ENCODE measurements at regions not wholly inside any gene's neighbourhood (a gene's known extent, or its start where the extent isn't known, plus 50 kb on each side); places are given as distances from the start of the nearest gene placed in this dataset.
"Not testable (repeated sequence)": the region's sequence is repeated elsewhere in the genome, so short reads cannot be mapped to it uniquely, and the experiment has no call there.

DNA sequence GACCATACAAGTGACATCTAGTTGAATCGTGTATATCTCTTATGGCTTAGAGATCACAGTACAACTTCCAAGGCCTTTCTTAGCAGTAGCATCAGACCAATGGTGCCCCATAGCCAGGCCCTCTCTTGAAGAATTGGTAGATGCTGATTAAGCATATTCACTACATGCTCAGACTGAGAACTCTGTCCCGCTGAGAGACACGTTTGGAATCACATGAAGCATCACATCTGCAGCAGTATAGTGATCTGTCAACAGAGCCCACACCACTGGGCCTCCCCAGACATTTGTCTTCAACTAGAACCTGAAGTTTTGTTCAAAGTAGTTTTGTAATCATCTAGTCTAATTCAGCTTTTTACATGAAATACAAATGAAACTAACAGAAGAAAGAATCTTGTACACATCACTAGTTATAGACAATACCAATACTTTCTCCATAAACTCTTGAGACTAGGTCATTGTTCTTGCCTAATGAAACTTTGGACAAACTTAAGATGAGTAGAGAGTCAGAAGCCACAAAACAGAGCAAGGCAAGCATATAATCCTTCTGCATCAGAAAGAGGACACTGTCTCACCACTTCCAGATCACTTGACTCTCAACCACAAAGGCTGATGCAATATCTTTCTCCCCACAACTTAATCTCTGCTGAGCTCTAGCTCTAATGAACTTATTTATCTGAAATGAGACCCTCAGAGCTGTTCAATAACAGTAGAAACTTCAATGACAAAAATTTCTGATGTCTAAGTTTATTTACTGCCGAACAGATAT lies 182.7 kb downstream of the TBX18 start:
- no peak overlapping the region for H3K4me3 ChIP-seq (ENCODE audit: extremely low read depth, insufficient read depth, low read length, poor library complexity, severe bottlenecking)
- 66 to 100% methylated on average over 2 of the region's 4 CpGs for WGBS, 2 experiments (ENCODE audit: insufficient coverage in 2 of 2)
- peaks cover 9% of the 10 kb centered on the region for H3K4me1 ChIP-seq (ENCODE audit: control insufficient read depth, insufficient read depth, low read length, poor library complexity, severe bottlenecking)
- H3K9me3 ChIP-seq (ENCODE audit: control insufficient read depth, low read length): peaks cover 20% of the 10 kb centered on the region
- H3K36me3 ChIP-seq (ENCODE audit: control insufficient read depth, insufficient read depth, low read length): no peaks in the 10 kb centered on the region
- peak overlapping the region; percentile 37 for H3K27ac ChIP-seq (ENCODE audit: low read depth, low read length, severe bottlenecking)

DNA sequence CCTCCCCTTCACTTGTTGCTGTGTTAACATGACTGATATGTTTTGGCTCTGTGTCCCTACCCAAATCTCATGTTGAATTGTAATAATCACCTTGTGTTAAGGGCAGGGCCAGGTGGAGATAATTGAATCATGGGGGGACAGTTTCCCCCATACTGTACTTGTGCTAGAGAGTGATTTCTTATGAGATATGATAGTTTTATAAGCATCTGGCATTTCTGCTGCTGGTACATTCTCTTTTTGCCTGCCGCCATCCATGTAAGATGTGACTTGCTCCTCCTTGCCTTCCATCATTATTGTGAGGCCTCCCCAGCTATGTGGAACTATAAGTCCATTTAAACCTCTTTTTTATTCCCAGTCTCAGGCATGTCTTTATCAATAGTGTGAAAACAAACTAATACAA lies 185.0 kb downstream of the TBX18 start:
- Histone ChIP-seq H3K4me1 (ENCODE audit: control insufficient read depth, insufficient read depth, low read length, poor library complexity, severe bottlenecking) (peaks cover 21% of the 10 kb centered on the region), H3K4me3 (ENCODE audit: extremely low read depth, insufficient read depth, low read length, poor library complexity, severe bottlenecking) (no peak overlapping the region), H3K36me3 (ENCODE audit: control insufficient read depth, insufficient read depth, low read length) (no peaks in the 10 kb centered on the region), H3K9me3 (ENCODE audit: control insufficient read depth, low read length) (peaks cover 20% of the 10 kb centered on the region), H3K27ac (ENCODE audit: low read depth, low read length, severe bottlenecking) (no peak overlapping the region)
- WGBS, 2 experiments (ENCODE audit: insufficient coverage in 2 of 2): 0% methylated on average over 1 of the region's 1 CpG

DNA sequence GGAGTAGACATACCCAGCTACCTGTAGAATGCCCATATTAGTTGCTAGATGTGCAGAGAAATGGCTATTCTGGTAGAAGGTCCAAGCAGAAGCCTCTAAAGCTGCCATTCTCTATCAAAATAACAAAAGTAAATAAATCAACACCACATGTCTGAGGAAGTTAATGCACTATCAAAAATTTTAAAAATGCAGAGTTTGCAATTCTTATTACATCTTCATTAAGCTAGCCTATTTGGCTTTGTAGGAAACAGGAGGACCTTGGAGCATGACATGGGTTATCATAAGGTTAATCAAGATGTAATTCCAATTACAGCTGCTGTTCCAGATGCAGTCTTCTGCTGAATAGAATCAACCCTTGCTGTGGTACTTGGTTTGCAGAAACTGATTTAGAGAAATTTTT lies 188.4 kb downstream of the TBX18 start:
- Histone ChIP-seq H3K4me3 (ENCODE audit: extremely low read depth, insufficient read depth, low read length, poor library complexity, severe bottlenecking) (no peak overlapping the region), H3K36me3 (ENCODE audit: control insufficient read depth, insufficient read depth, low read length) (no peaks in the 10 kb centered on the region), H3K9me3 (ENCODE audit: control insufficient read depth, low read length) (peaks cover 20% of the 10 kb centered on the region), H3K4me1 (ENCODE audit: control insufficient read depth, insufficient read depth, low read length, poor library complexity, severe bottlenecking) (peaks cover 12% of the 10 kb centered on the region), H3K27ac (ENCODE audit: low read depth, low read length, severe bottlenecking) (no peak overlapping the region)

DNA sequence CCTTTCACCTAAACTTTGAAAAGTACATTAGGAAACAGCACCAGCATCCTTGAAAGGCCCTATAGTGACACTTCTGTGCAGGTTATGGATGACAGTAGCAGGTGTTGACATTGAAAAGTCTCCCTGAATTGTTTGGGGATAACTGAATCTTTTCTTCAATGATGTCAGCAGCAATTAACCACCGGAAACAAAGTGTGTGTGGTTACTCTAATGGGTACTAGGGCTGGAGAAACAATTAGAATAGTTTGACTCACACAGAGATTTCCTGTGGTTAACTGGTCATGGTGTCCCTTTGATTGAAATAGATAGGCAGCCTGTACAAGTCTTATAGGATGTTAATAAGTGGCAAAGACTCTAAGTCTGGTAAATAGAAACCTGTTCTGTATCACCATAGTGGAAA lies 189.1 kb downstream of the TBX18 start:
- Histone ChIP-seq H3K4me3 (ENCODE audit: extremely low read depth, insufficient read depth, low read length, poor library complexity, severe bottlenecking) (no peak overlapping the region), H3K9me3 (ENCODE audit: control insufficient read depth, low read length) (peaks cover 20% of the 10 kb centered on the region), H3K4me1 (ENCODE audit: control insufficient read depth, insufficient read depth, low read length, poor library complexity, severe bottlenecking) (peaks cover 12% of the 10 kb centered on the region), H3K27ac (ENCODE audit: low read depth, low read length, severe bottlenecking) (no peak overlapping the region), H3K36me3 (ENCODE audit: control insufficient read depth, insufficient read depth, low read length) (no peaks in the 10 kb centered on the region)
- 50 to 56% methylated on average over 1 of the region's 1 CpG for WGBS, 2 experiments (ENCODE audit: insufficient coverage in 2 of 2)

DNA sequence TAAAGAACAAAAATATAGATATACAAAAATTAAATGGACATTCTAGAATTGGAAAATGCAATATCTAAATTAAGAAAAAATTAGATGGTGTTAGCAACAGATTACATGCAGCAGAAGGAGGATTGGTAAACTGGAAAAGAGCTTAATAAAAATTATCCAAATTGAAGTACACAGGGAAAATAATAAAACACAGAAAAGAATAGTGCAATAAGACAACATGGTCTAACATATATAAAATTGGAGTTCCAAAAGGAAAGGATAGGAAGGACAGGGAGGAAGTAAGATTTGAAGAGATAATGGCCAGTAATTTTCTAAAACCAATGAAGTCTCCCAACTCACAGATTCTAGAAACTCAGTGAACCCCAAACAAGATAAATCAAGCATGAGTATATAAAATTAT lies 194.5 kb downstream of the TBX18 start:
- Histone ChIP-seq H3K27ac (ENCODE audit: low read depth, low read length, severe bottlenecking) (no peak overlapping the region), H3K9me3 (ENCODE audit: control insufficient read depth, low read length) (no peaks in the 10 kb centered on the region), H3K4me1 (ENCODE audit: control insufficient read depth, insufficient read depth, low read length, poor library complexity, severe bottlenecking) (no peaks in the 10 kb centered on the region), H3K36me3 (ENCODE audit: control insufficient read depth, insufficient read depth, low read length) (no peaks in the 10 kb centered on the region), H3K4me3 (ENCODE audit: extremely low read depth, insufficient read depth, low read length, poor library complexity, severe bottlenecking) (no peak overlapping the region)

DNA sequence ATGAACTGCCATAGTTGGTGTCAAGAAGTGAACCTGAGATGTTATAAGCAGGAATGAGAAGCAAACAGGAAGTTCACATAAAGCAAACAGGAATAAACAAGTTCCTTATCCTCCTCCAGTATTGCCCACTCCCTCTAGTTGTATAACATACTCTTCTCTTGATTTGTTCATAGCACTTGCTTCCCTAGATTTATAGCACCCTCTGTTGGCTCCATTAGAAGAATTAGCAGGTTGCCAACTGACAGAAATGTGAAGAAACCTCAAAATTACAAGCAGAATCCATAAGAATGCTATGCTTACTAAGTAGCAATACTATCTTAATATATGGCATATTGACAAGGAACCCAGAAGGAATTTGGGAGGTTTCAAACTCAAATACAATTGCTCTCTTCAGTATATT lies 195.4 kb downstream of the TBX18 start:
- Histone ChIP-seq H3K27ac (ENCODE audit: low read depth, low read length, severe bottlenecking) (no peak overlapping the region), H3K36me3 (ENCODE audit: control insufficient read depth, insufficient read depth, low read length) (no peaks in the 10 kb centered on the region), H3K4me3 (ENCODE audit: extremely low read depth, insufficient read depth, low read length, poor library complexity, severe bottlenecking) (no peak overlapping the region), H3K9me3 (ENCODE audit: control insufficient read depth, low read length) (no peaks in the 10 kb centered on the region), H3K4me1 (ENCODE audit: control insufficient read depth, insufficient read depth, low read length, poor library complexity, severe bottlenecking) (no peaks in the 10 kb centered on the region)

DNA sequence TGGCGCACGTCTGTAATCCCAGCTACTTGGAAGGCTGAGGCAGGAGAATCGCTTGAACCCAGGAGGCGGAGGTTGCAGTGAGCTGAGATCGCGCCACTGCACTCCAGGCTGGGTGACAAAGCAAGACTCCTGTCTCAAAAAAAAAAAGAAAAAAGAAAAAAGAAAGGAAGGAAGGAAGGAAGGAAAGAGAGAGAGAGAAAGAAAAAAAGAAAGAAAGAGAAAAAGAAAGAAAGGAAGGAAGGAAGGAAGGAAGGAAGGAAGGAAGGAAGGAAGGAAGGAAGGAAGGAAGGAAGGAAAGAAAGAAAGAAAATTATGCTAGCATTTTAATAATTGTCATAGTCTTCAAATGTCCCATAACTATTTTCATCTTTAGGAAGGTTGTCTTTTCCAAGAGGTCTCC lies 198.7 kb downstream of the TBX18 start:
- not testable (repeated sequence) for H3K27ac ChIP-seq (ENCODE audit: low read depth, low read length, severe bottlenecking); H3K4me3 ChIP-seq (ENCODE audit: extremely low read depth, insufficient read depth, low read length, poor library complexity, severe bottlenecking); H3K4me1 ChIP-seq (ENCODE audit: control insufficient read depth, insufficient read depth, low read length, poor library complexity, severe bottlenecking); H3K36me3 ChIP-seq (ENCODE audit: control insufficient read depth, insufficient read depth, low read length); H3K9me3 ChIP-seq (ENCODE audit: control insufficient read depth, low read length)
- 90% methylated on average over 3 to 4 of the region's 6 CpGs for WGBS, 2 experiments (ENCODE audit: insufficient coverage in 2 of 2)

DNA sequence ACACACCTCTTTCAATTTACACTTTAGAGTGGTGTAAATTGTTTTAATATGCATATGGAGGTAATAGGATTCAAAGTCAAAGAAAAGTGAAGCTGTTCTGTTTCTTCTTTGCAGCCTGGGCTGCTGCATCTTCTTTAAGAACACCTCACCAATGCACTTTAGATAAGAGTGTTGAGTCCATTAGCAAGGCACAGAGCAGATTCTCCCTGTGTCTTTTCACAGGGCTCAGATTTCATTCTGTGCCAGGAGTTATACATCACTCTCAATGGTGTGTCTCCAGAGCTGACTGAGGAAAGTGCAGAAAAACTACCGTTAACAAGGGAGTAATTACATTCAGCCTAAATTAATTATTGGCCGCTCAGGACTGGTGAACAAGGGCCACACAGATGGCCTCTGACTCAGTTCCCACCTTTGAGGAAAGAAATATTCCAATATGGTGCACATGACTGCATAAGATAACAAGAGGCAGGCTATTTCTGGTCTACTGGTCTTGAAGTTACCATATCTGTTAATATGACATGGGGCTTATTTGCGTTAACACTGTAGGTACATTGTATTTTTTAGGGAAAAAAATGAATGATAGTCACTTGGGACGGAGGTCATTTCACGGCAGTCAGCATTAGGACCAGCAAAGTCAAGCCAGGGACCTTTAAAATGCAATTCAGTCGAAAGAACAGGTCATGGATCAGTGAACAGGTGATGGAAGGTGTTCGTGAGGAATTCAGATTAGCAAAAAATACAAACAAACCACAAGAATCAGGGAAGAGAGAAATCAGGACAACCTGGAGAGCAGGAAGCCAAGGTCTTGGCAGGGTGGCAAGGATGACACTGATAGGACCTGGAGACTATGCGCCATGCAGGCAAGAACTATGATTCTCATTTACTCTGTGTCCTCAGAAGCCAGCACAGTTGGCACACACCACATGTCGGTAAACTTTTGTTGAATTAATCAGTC lies 203.7 kb downstream of the TBX18 start:
- H3K4me3 ChIP-seq (ENCODE audit: extremely low read depth, insufficient read depth, low read length, poor library complexity, severe bottlenecking): no peak overlapping the region
- H3K4me1 ChIP-seq (ENCODE audit: control insufficient read depth, insufficient read depth, low read length, poor library complexity, severe bottlenecking): no peaks in the 10 kb centered on the region
- no peak overlapping the region for H3K27ac ChIP-seq (ENCODE audit: low read depth, low read length, severe bottlenecking)
- H3K36me3 ChIP-seq (ENCODE audit: control insufficient read depth, insufficient read depth, low read length): no peaks in the 10 kb centered on the region
- WGBS, 2 experiments (ENCODE audit: insufficient coverage in 2 of 2): 94% methylated on average over 5 to 6 of the region's 9 CpGs
- H3K9me3 ChIP-seq (ENCODE audit: control insufficient read depth, low read length): no peaks in the 10 kb centered on the region

DNA sequence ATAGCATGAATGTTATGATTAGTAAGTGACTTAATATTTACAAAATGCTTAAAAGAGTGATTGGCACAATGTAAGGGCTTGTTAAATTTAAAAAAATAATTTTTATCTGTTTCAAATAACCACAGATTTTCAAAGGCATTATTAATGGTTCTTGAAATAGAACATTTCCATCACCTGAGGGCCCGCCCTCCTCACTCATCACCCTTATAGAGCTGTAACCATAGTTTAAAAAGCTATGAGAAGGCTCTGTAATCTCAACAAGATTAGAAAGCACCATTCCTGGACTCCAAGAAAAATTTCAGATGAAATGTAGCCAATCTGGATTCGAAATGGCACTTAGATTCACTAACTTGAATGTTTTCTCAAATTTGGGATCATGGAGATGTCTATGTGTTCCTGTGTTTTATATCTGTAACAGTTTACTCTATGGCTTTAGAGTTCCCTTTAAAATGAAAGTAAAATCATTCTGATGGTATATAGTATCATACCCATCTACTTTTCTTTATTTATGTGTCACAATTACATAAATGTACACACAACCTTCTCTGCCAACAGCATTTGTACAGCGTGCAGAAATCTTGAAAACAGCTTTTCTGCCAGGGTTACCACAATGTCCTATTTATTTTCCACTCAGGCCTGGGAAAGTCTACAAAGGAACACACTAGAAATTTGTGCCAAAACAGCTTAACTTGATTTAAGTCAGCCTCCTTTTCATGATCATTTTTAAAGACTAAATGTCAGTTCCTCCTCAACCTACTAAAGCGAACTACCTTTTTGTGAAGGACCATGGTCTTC lies 207.7 kb downstream of the TBX18 start:
- 58% methylated on average over 3 of the region's 4 CpGs; no CpG with 5 or more reads in 1 of the 2 experiments for WGBS, 2 experiments (ENCODE audit: insufficient coverage in 2 of 2)
- no peaks in the 10 kb centered on the region for H3K9me3 ChIP-seq (ENCODE audit: control insufficient read depth, low read length)
- H3K27ac ChIP-seq (ENCODE audit: low read depth, low read length, severe bottlenecking): no peak overlapping the region
- H3K36me3 ChIP-seq (ENCODE audit: control insufficient read depth, insufficient read depth, low read length): no peaks in the 10 kb centered on the region
- H3K4me1 ChIP-seq (ENCODE audit: control insufficient read depth, insufficient read depth, low read length, poor library complexity, severe bottlenecking): no peaks in the 10 kb centered on the region
- H3K4me3 ChIP-seq (ENCODE audit: extremely low read depth, insufficient read depth, low read length, poor library complexity, severe bottlenecking): no peak overlapping the region

DNA sequence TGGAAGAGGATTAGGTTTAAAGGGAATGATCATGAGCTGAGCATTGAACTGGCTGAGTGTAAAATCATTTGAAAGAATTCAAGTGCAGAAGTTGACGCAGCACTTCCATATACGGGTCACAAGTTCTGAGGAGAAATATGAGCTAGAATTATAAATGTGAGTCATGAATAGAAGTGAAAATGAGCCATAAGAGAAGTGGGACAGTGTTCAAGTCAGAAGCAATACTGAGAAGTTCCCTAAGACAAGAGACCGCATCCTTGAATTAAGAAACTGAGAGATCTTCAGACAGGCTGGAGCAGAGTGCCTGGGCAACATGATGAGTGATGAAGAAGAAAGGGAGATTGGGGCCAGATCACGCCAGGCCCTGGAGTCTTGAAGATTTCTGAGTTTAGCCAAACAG lies 209.7 kb downstream of the TBX18 start:
- Histone ChIP-seq H3K4me1 (ENCODE audit: control insufficient read depth, insufficient read depth, low read length, poor library complexity, severe bottlenecking) (no peaks in the 10 kb centered on the region), H3K9me3 (ENCODE audit: control insufficient read depth, low read length) (no peaks in the 10 kb centered on the region), H3K4me3 (ENCODE audit: extremely low read depth, insufficient read depth, low read length, poor library complexity, severe bottlenecking) (no peak overlapping the region), H3K27ac (ENCODE audit: low read depth, low read length, severe bottlenecking) (no peak overlapping the region), H3K36me3 (ENCODE audit: control insufficient read depth, insufficient read depth, low read length) (no peaks in the 10 kb centered on the region)
- WGBS, 2 experiments (ENCODE audit: insufficient coverage in 2 of 2): 90 to 98% methylated on average over 4 of the region's 4 CpGs

All from mesodermal cell (in vitro differentiated cells).